ENCODE measurements at regions not wholly inside any gene's neighbourhood (a gene's known extent, or its start where the extent isn't known, plus 50 kb on each side); places are given as distances from the start of the nearest gene placed in this dataset.
A peak's percentile ranks its signal among the peaks of the same experiment; 100 is the strongest.
"Not testable (repeated sequence)": the region's sequence is repeated elsewhere in the genome, so short reads cannot be mapped to it uniquely, and the experiment has no call there.

DNA sequence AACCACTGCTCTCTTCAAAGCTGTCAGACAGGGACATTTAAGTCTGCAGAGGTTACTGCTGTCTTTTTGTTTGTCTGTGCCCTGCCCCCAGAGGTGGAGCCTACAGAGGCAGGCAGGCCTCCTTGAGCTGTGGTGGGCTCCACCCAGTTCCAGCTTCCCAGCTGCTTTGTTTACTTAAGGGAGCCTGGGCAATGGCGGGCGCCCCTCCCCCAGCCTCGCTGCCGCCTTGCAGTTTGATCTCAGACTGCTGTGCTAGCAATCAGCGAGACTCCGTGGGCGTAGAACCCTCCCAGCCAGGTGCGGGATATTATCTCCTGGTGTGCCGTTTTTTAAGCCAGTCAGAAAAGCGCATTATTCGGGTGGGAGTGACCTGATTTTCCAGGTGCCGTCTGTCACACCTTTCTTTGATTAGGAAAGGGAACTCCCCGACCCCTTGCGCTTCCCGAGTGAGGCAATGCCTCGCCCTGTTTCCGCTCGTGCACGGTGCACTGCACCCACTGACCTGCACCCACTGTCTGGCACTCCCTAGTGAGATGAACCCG, 764.5 kb upstream of the CDH6 start:
- H3K36me3 ChIP-seq (ENCODE audit: control insufficient read depth, insufficient read depth, low read length); H3K27ac ChIP-seq (ENCODE audit: low read length); H3K27me3 ChIP-seq (ENCODE audit: control insufficient read depth, insufficient read depth, low read length); H3K4me1 ChIP-seq (ENCODE audit: control insufficient read depth, insufficient read depth, low read length); H3K9me3 ChIP-seq (ENCODE audit: control insufficient read depth, insufficient read depth, low read length); DNase-seq (ENCODE audit: low read depth, low spot score): not testable (repeated sequence)
- WGBS (ENCODE audit: insufficient coverage, insufficient read length), result no CpG with 5 or more reads among the region's 20 CpGs
- H3K4me3 ChIP-seq (ENCODE audit: low read length), result peak overlapping the region; percentile 55; the same call in 1 of the 2 replicates

DNA sequence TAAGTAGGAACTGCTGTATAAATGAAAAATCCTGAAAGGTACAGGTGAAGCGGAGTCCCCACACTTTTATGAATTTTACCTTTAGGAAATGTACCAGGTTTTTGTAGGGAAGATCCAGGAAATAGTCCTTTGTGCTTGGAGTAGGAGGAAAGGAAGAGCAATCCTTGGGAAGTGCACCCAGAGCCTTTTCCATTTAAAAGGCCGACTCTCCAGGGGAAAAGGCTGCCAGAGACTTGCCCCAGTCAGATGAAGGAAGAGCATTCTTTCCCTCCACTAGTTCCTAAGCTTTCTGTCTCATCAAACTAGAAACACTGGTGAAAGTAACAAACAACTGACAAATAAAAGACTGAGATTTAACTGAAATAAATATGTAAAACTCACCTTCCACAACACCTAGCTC, 779.4 kb upstream of the CDH6 start:
- Histone ChIP-seq H3K4me1 (ENCODE audit: control insufficient read depth, insufficient read depth, low read length) (no peaks in the 10 kb centered on the region), H3K36me3 (ENCODE audit: control insufficient read depth, insufficient read depth, low read length) (no peaks in the 10 kb centered on the region), H3K4me3 (ENCODE audit: low read length) (no peak overlapping the region), H3K9me3 (ENCODE audit: control insufficient read depth, insufficient read depth, low read length) (no peaks in the 10 kb centered on the region), H3K27me3 (ENCODE audit: control insufficient read depth, insufficient read depth, low read length) (no peaks in the 10 kb centered on the region), H3K27ac (ENCODE audit: low read length) (no peak overlapping the region)
- no CpG with 5 or more reads among the region's 2 CpGs for WGBS (ENCODE audit: insufficient coverage, insufficient read length)
- DNase-seq (ENCODE audit: low read depth, low spot score), result no peak

DNA sequence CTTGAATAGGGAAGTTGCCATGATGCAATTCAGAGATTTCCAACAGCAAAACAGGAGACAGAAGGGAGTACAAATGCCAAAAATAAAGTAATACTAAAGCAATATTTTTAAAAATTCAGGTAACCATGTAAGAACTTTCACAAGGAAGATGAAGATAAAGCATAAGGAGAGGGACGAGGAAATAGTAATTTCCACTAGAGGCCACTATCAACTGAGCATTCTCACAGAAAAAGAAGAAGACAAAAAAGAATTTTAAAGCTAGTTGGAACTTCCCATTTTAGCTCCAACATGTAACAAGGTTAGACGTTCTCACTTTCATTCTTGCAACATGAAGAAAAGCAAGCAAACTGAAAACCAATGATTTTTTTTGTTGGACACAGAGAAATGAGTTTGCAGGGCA, 779.9 kb upstream of the CDH6 start:
- no CpG with 5 or more reads among the region's 2 CpGs for WGBS (ENCODE audit: insufficient coverage, insufficient read length)

DNA sequence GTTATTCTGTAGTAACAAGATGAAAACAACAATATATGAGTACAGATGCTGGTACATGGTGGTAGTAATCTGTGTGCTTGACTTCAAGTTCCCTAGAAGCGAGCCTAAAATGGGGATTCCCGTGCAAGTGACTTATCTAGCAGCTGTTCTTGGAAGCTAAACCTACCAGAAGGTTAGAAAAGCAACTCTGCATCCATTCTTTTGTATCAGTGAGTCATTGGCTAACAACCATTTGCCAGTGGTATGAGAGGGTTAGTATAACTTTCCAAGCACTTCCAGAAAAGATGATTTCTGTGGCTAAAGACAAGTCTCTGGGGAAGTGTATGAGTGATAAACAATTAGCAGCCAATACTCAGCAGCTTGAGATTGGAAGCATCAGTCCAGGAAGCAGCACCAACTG, 787.7 kb upstream of the CDH6 start:
- H3K27me3 ChIP-seq (ENCODE audit: control insufficient read depth, insufficient read depth, low read length), result no peaks in the 10 kb centered on the region
- no peak overlapping the region for H3K27ac ChIP-seq (ENCODE audit: low read length)
- no peaks in the 10 kb centered on the region; the same call in 1 of the 2 replicates for H3K4me1 ChIP-seq (ENCODE audit: control insufficient read depth, insufficient read depth, low read length)
- H3K36me3 ChIP-seq (ENCODE audit: control insufficient read depth, insufficient read depth, low read length), result no peaks in the 10 kb centered on the region
- H3K9me3 ChIP-seq (ENCODE audit: control insufficient read depth, insufficient read depth, low read length), result no peaks in the 10 kb centered on the region
- WGBS (ENCODE audit: insufficient coverage, insufficient read length), result no CpG with 5 or more reads among the region's 2 CpGs
- DNase-seq (ENCODE audit: low read depth, low spot score), result no peak
- no peak overlapping the region for H3K4me3 ChIP-seq (ENCODE audit: low read length)

More for the DNA sequence above, 779.9 kb upstream of the CDH6 start:
- Histone ChIP-seq H3K27me3 (ENCODE audit: control insufficient read depth, insufficient read depth, low read length) (no peaks in the 10 kb centered on the region), H3K27ac (ENCODE audit: low read length) (no peak overlapping the region), H3K4me1 (ENCODE audit: control insufficient read depth, insufficient read depth, low read length) (no peaks in the 10 kb centered on the region), H3K4me3 (ENCODE audit: low read length) (no peak overlapping the region), H3K9me3 (ENCODE audit: control insufficient read depth, insufficient read depth, low read length) (no peaks in the 10 kb centered on the region), H3K36me3 (ENCODE audit: control insufficient read depth, insufficient read depth, low read length) (no peaks in the 10 kb centered on the region)
- DNase-seq (ENCODE audit: low read depth, low spot score), result no peak

DNA sequence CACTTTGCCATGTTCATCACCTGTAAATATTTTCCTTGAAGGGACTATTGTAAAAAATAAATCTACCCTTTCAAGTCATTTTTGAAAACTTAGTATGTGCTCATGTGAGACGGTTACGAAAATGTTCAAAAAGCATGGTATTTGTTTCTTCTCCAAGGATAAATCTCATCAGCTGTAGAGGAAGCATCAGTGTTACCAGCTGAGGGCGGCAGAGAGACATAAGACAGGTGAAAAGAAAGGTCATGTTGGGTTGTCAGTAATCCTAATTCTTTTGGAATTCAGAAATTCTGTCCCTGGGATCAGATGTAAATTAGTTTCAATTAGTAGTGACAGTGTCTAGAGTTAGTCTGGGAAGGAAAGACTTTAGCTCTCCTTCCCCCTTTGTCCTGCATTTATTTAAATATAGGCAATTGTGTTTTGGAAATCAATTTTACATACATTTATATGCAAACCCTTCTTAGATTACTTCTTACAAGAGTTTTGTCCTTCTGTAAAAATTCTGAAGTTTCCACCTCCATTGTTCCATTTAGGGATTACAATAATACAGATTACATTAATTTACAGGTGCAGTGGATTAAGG, 791.9 kb upstream of the CDH6 start:
- Histone ChIP-seq H3K4me3 (ENCODE audit: low read length) (no peak overlapping the region), H3K9me3 (ENCODE audit: control insufficient read depth, insufficient read depth, low read length) (no peaks in the 10 kb centered on the region), H3K27me3 (ENCODE audit: control insufficient read depth, insufficient read depth, low read length) (no peaks in the 10 kb centered on the region), H3K36me3 (ENCODE audit: control insufficient read depth, insufficient read depth, low read length) (no peaks in the 10 kb centered on the region), H3K27ac (ENCODE audit: low read length) (no peak overlapping the region), H3K4me1 (ENCODE audit: control insufficient read depth, insufficient read depth, low read length) (no peaks in the 10 kb centered on the region; the same call in 1 of the 2 replicates)
- WGBS (ENCODE audit: insufficient coverage, insufficient read length), result no CpG with 5 or more reads among the region's 3 CpGs
- DNase-seq (ENCODE audit: low read depth, low spot score), result no peak

DNA sequence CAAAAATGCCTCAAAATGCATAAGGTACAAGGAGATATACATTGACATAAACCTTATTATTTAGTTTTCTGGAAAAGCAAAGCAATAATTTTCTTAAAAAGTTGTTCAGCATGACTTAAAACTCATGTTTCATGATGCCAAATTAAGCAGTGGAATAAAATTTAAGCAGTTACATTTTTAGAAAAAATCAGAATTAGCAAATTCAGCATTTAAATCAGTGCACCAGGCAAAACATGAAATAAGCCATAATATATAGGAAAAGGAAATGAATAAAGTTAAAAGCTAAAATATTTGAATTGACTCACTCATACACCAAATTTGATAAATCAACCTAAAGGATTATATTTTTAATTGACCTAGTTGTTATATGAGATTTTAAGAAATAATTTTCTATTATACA, 795.1 kb upstream of the CDH6 start:
- H3K9me3 ChIP-seq (ENCODE audit: control insufficient read depth, insufficient read depth, low read length), result no peaks in the 10 kb centered on the region
- no peaks in the 10 kb centered on the region for H3K36me3 ChIP-seq (ENCODE audit: control insufficient read depth, insufficient read depth, low read length)
- no peak for DNase-seq (ENCODE audit: low read depth, low spot score)
- no peaks in the 10 kb centered on the region for H3K27me3 ChIP-seq (ENCODE audit: control insufficient read depth, insufficient read depth, low read length)
- no peak overlapping the region for H3K4me3 ChIP-seq (ENCODE audit: low read length)
- no peak overlapping the region for H3K27ac ChIP-seq (ENCODE audit: low read length)
- H3K4me1 ChIP-seq (ENCODE audit: control insufficient read depth, insufficient read depth, low read length), result no peaks in the 10 kb centered on the region

DNA sequence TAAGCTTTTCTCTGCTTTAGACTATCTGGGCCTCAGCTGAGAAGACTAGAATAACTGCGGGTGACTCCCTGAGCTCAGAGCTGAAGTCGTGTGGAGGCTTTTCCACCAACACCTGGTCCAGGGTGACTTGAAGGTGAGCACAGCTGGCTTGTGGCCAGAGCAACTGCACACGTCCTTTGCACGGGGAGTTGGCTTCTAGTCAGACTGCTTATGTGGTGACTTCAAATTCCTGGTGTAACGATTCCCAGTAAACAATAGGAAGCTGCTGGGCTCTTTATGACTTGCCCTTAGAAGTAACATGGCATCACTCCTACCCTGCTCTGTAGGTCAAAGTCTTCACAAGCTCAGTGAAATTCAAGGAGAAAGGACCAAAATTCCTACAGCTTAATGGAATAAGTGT, 800.6 kb upstream of the CDH6 start:
- Histone ChIP-seq H3K9me3 (ENCODE audit: control insufficient read depth, insufficient read depth, low read length) (no peaks in the 10 kb centered on the region), H3K4me1 (ENCODE audit: control insufficient read depth, insufficient read depth, low read length) (no peaks in the 10 kb centered on the region), H3K27me3 (ENCODE audit: control insufficient read depth, insufficient read depth, low read length) (no peaks in the 10 kb centered on the region), H3K27ac (ENCODE audit: low read length) (no peak overlapping the region), H3K36me3 (ENCODE audit: control insufficient read depth, insufficient read depth, low read length) (no peaks in the 10 kb centered on the region), H3K4me3 (ENCODE audit: low read length) (no peak overlapping the region)
- no peak for DNase-seq (ENCODE audit: low read depth, low spot score)
- WGBS (ENCODE audit: insufficient coverage, insufficient read length), result no CpG with 5 or more reads among the region's 5 CpGs

DNA sequence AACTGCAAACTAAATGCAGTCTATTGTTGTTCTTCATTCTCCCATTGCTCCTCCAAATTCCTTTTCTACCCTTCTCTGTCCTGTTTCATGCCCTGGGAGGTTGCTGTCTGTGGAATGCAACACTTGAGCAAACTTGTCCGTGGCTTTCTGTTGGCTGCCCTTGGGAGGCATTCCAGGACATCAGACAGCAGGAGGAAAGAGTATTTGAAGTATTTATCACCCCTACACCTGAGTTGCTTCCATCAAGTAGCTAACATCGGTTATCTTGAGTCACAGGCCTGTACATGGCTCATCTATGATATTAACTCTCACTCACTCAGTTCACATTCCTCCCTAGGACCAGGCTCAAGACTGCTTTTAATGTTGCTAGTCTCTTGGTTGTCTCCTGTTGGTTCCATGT, 803.4 kb upstream of the CDH6 start:
- Histone ChIP-seq H3K27me3 (ENCODE audit: control insufficient read depth, insufficient read depth, low read length) (no peaks in the 10 kb centered on the region), H3K36me3 (ENCODE audit: control insufficient read depth, insufficient read depth, low read length) (no peaks in the 10 kb centered on the region), H3K27ac (ENCODE audit: low read length) (no peak overlapping the region), H3K4me1 (ENCODE audit: control insufficient read depth, insufficient read depth, low read length) (no peaks in the 10 kb centered on the region), H3K4me3 (ENCODE audit: low read length) (no peak overlapping the region), H3K9me3 (ENCODE audit: control insufficient read depth, insufficient read depth, low read length) (no peaks in the 10 kb centered on the region)
- WGBS (ENCODE audit: insufficient coverage, insufficient read length), result no CpG with 5 or more reads among the region's 2 CpGs
- DNase-seq (ENCODE audit: low read depth, low spot score), result no peak

DNA sequence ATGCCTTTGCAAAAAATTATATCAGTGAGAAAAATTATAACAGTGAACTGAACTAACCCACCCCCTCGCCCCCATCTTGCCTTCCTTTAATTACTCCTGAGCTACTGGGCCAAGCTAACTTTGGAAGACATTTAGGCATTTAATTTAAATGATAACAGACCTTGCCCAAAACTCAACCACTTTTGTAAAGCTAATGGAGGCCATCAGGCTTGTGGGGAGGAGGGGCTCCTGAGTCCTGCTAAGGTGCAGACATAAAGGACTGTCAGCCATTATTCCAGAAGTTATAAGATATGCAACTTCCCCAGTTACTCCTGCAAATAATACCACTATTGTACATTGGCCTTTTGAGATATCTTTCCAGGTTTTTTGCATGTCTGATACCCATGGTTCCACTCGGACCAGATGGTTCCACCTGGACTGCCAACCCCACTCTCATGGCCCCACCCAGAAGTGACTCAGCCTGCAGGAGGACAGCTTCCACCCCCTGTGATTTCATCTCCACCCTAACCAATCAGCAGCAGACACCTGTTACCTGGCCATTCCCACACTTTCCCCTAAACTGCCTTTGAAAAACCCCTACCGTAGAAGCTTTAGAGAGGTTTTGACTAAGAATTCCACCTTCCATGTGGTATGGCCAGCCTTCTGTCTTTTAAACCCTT, 805.4 kb upstream of the CDH6 start:
- no peak for DNase-seq (ENCODE audit: low read depth, low spot score)
- no peak overlapping the region for H3K4me3 ChIP-seq (ENCODE audit: low read length)
- WGBS (ENCODE audit: insufficient coverage, insufficient read length), result no CpG with 5 or more reads among the region's 3 CpGs
- no peaks in the 10 kb centered on the region for H3K4me1 ChIP-seq (ENCODE audit: control insufficient read depth, insufficient read depth, low read length)
- H3K27me3 ChIP-seq (ENCODE audit: control insufficient read depth, insufficient read depth, low read length), result no peaks in the 10 kb centered on the region
- H3K36me3 ChIP-seq (ENCODE audit: control insufficient read depth, insufficient read depth, low read length), result no peaks in the 10 kb centered on the region
- H3K27ac ChIP-seq (ENCODE audit: low read length), result no peak overlapping the region
- no peaks in the 10 kb centered on the region for H3K9me3 ChIP-seq (ENCODE audit: control insufficient read depth, insufficient read depth, low read length)

DNA sequence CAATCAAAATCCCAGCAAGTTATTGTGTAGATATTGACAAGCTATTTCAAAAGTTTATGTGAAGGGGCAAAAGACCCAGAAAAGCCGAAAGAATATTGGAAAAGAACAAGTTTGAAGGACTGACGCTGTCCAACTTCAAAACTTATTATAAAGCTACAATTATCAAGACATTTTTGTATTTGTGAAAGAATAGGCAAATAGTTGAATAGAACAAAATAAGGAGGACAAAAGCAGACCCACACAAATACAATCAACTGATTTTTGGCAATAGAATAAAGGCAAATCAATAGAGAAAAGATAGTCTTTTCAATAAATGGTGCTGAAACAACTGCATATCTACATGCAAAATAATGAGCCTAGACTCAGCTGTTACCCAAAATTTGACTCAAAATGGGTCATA, 807.7 kb upstream of the CDH6 start:
- Histone ChIP-seq H3K36me3 (ENCODE audit: control insufficient read depth, insufficient read depth, low read length) (no peaks in the 10 kb centered on the region), H3K4me1 (ENCODE audit: control insufficient read depth, insufficient read depth, low read length) (no peaks in the 10 kb centered on the region), H3K9me3 (ENCODE audit: control insufficient read depth, insufficient read depth, low read length) (no peaks in the 10 kb centered on the region), H3K4me3 (ENCODE audit: low read length) (no peak overlapping the region), H3K27ac (ENCODE audit: low read length) (no peak overlapping the region), H3K27me3 (ENCODE audit: control insufficient read depth, insufficient read depth, low read length) (no peaks in the 10 kb centered on the region)
- DNase-seq (ENCODE audit: low read depth, low spot score), result no peak
- no CpG with 5 or more reads among the region's 2 CpGs for WGBS (ENCODE audit: insufficient coverage, insufficient read length)

DNA sequence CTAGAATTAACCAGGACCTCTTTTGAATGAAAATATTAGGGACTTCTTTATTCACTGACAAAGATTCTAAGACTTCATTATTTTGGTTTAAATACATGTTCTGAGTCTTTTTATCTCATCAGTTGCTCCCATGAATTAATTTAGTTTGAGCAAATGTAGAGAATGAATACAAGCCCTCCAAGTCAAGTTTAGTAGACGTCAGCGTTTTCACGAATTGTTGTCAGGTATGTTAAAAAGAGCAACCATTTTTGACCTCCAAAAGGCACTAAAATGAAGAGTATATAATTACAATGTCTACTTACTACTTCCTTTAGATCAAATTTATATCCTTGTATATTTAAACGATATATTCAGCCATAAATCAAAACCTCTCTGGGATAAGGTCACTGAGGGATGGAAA, 809.3 kb upstream of the CDH6 start:
- H3K27ac ChIP-seq (ENCODE audit: low read length), result no peak overlapping the region
- H3K4me1 ChIP-seq (ENCODE audit: control insufficient read depth, insufficient read depth, low read length), result peaks cover 2% of the 10 kb centered on the region; the same call in 1 of the 2 replicates
- H3K36me3 ChIP-seq (ENCODE audit: control insufficient read depth, insufficient read depth, low read length), result no peaks in the 10 kb centered on the region
- WGBS (ENCODE audit: insufficient coverage, insufficient read length), result no CpG with 5 or more reads among the region's 4 CpGs
- no peak for DNase-seq (ENCODE audit: low read depth, low spot score)
- no peaks in the 10 kb centered on the region for H3K27me3 ChIP-seq (ENCODE audit: control insufficient read depth, insufficient read depth, low read length)
- no peak overlapping the region for H3K4me3 ChIP-seq (ENCODE audit: low read length)
- no peaks in the 10 kb centered on the region for H3K9me3 ChIP-seq (ENCODE audit: control insufficient read depth, insufficient read depth, low read length)

Measured in iPS DF 6.9 (cell line).